Suprapubic skin (tissue), 4 donors: ENCODE measurements at regions not wholly inside any gene's neighbourhood (a gene's known extent, or its start where the extent isn't known, plus 50 kb on each side); places are given as distances from the start of the nearest gene placed in this dataset.
A peak's percentile ranks its signal among the peaks of the same experiment; 100 is the strongest.

Experiments used
- POLR2A ChIP-seq, 2 donors: fragments of 450-650 bp; IDR thresholded peaks; one replicate each; pipeline ENCODE4 v1.6.1; 2017; ENCODE audit warnings: antibody characterized with exemption in 2 of 2, mild to moderate bottlenecking in 2 of 2, moderate library complexity in 2 of 2
- POLR2AphosphoS5 ChIP-seq, 3 donors: sonication (generic); formaldehyde crosslinking; IDR thresholded peaks; one replicate each; pipeline ENCODE4 v1.6.1; 2017; ENCODE audit warnings: antibody characterized with exemption in 3 of 3
- TF ChIP-seq, protein P1 (sequence below), 2 donors: fragments of 200-600 bp in 1 of 2; fragments of 450-650 bp in 1 of 2; sonication (generic) in 1 of 2; IDR thresholded peaks; one replicate each; pipeline ENCODE4 v1.5.1; 2016 to 2019; ENCODE audit warnings: antibody characterized with exemption in 2 of 2, mild to moderate bottlenecking in 1 of 2, moderate library complexity in 1 of 2

DNA sequence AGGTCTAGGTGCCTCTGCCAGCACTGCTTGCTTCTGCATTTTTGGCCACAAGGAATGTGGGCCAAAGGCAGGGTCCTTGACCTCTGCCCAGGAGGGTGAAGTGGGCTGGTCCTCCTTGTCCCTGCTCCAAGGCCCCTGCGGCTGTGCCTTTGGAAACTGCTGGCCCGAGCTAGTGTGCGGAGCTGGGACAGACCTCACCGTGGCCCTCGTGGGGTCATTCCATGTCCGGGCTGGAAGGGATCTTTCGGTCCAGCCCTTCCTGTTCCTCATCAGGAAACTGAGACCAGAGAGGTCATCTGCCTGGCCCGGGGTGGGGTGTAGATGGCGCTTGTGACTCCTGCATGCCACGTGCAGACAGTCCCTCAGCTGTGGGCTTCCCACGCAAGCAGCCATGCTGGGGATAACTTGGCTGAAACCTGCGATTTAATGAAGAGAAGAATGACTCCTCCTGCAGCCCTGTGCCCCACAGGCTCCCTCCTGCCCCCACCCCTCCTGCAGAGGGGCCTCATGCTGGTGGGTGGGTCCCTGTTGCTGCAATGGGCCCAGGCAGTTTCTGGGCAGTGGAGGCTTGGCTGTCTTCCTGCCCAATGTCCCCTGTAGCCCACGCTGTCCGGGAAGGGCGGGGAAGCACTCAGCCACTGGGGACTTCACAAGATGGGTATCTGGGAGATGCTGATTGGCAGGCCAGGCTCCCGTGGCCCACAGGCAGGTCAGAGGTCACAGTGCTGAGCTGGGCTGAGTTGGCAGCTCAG, 245.2 kb downstream of the SEC14L1 start:
- TF ChIP-seq, protein P1, sequence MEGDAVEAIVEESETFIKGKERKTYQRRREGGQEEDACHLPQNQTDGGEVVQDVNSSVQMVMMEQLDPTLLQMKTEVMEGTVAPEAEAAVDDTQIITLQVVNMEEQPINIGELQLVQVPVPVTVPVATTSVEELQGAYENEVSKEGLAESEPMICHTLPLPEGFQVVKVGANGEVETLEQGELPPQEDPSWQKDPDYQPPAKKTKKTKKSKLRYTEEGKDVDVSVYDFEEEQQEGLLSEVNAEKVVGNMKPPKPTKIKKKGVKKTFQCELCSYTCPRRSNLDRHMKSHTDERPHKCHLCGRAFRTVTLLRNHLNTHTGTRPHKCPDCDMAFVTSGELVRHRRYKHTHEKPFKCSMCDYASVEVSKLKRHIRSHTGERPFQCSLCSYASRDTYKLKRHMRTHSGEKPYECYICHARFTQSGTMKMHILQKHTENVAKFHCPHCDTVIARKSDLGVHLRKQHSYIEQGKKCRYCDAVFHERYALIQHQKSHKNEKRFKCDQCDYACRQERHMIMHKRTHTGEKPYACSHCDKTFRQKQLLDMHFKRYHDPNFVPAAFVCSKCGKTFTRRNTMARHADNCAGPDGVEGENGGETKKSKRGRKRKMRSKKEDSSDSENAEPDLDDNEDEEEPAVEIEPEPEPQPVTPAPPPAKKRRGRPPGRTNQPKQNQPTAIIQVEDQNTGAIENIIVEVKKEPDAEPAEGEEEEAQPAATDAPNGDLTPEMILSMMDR (IDR thresholded peaks at IDR 0.05) = no peak
- TF ChIP-seq POLR2AphosphoS5 (IDR thresholded peaks at IDR 0.05) (peak in 1 of 3 donors; percentile 47), POLR2A (IDR thresholded peaks at IDR 0.05) (no peak)
